ENCODE measurements at regions not wholly inside any gene's neighbourhood (a gene's known extent, or its start where the extent isn't known, plus 50 kb on each side); places are given as distances from the start of the nearest gene placed in this dataset.

- Histone ChIP-seq H2BK12ac (ENCODE audit: low read length) (no peak overlapping the region), H3K36me3 (replicated peaks in 1 of 2; ENCODE audit: control insufficient read depth in 2 of 2, insufficient read depth in 2 of 2, low read length in 2 of 2) (no peaks in the 10 kb centered on the region), H3K4me2 (ENCODE audit: insufficient read depth, low read length, poor library complexity, severe bottlenecking) (no peak overlapping the region), H2BK5ac (ENCODE audit: low read length) (no peak overlapping the region), H2AK5ac (ENCODE audit: low read depth, low read length) (no peak overlapping the region), H3K23ac (ENCODE audit: low read depth, low read length, poor library complexity) (no peak overlapping the region), H4K8ac (ENCODE audit: low read depth, low read length) (no peak overlapping the region), H2AFZ (ENCODE audit: low read length) (no peak overlapping the region), H2BK120ac (ENCODE audit: low read depth, low read length) (no peak overlapping the region), H3K14ac (ENCODE audit: low read length) (no peak overlapping the region), H3K9me3 (replicated peaks in 1 of 2; ENCODE audit: control insufficient read depth in 2 of 2, insufficient read depth in 1 of 2, low read depth in 1 of 2, low read length in 2 of 2) (no peaks in the 10 kb centered on the region), H3K4me1 (ENCODE audit: control insufficient read depth in 2 of 2, insufficient read depth in 1 of 2, low read depth in 1 of 2, low read length in 2 of 2) (peaks cover 0 to 9% of the 10 kb centered on the region in 2 donors), H3K9ac (ENCODE audit: low read depth, low read length, poor library complexity) (no peak overlapping the region), H2BK15ac (ENCODE audit: low read length) (no peak overlapping the region), H3K18ac (ENCODE audit: low read length) (no peak overlapping the region), H3K27ac (replicated peaks; ENCODE audit: low read length) (no peak overlapping the region), H3K79me1 (ENCODE audit: low read depth, low read length) (no peaks in the 10 kb centered on the region), H3K4ac (ENCODE audit: low read length) (no peak overlapping the region), H3K27me3 (ENCODE audit: control insufficient read depth in 3 of 3, insufficient read depth in 3 of 3, low read depth in 1 of 3, low read length in 3 of 3) (peaks cover 0 to 17% (median 0%) of the 10 kb centered on the region in 3 experiments), H4K91ac (ENCODE audit: low read depth, low read length, poor library complexity) (no peak overlapping the region), H3K4me3 (ENCODE audit: low read length in 2 of 2) (no peak overlapping the region)
- no peak for DNase-seq (ENCODE audit: low spot score)
- WGBS, 2 donors (ENCODE audit: extremely low coverage in 2 of 2, insufficient read length in 2 of 2, insufficient replicate concordance in 1 of 2) = no CpG with 5 or more reads among the region's 9 CpGs
These were observed 194.9 kb upstream of the SMLR1 start for GRCh38 chr6:130632277-130632676.

DNA sequence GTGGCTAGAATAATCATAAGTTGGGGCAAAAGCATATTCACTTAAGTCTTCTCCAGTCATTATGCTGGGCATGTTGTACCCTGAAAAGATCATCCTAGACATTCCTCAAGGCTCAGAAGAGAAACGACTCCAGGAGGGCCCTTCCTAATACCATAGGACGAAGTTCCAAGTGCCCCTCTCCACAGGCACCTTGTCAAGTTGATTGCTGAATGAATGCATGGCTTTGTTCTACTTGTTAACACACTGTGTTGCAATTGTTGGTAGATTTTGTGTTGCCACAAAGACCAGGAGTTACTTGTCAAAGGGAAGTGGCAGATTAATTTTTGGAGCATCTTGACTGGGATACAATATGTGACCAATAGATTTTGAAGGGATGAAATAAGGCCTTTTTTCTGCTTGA, 194.3 kb upstream of the SMLR1 start:
- no peak overlapping the region for H2AK5ac ChIP-seq (ENCODE audit: low read depth, low read length)
- no peak overlapping the region for H3K9ac ChIP-seq (ENCODE audit: low read depth, low read length, poor library complexity)
- no peak overlapping the region for H4K8ac ChIP-seq (ENCODE audit: low read depth, low read length)
- WGBS, 2 donors (ENCODE audit: extremely low coverage in 2 of 2, insufficient read length in 2 of 2, insufficient replicate concordance in 1 of 2) = no CpG with 5 or more reads among the region's 2 CpGs
- H2BK120ac ChIP-seq (ENCODE audit: low read depth, low read length) = no peak overlapping the region
- H2BK15ac ChIP-seq (ENCODE audit: low read length) = no peak overlapping the region
- H3K36me3 ChIP-seq (replicated peaks in 1 of 2; ENCODE audit: control insufficient read depth in 2 of 2, insufficient read depth in 2 of 2, low read length in 2 of 2) = no peaks in the 10 kb centered on the region
- H3K4me1 ChIP-seq (ENCODE audit: control insufficient read depth in 2 of 2, insufficient read depth in 1 of 2, low read depth in 1 of 2, low read length in 2 of 2) = peaks cover 0 to 9% of the 10 kb centered on the region in 2 donors
- H2AFZ ChIP-seq (ENCODE audit: low read length) = no peak overlapping the region
- peaks cover 0 to 17% (median 0%) of the 10 kb centered on the region in 3 experiments for H3K27me3 ChIP-seq (ENCODE audit: control insufficient read depth in 3 of 3, insufficient read depth in 3 of 3, low read depth in 1 of 3, low read length in 3 of 3)
- no peak overlapping the region for H4K91ac ChIP-seq (ENCODE audit: low read depth, low read length, poor library complexity)
- no peak overlapping the region for H3K23ac ChIP-seq (ENCODE audit: low read depth, low read length, poor library complexity)
- no peak overlapping the region for H3K4me3 ChIP-seq (ENCODE audit: low read length in 2 of 2)
- no peak overlapping the region for H3K14ac ChIP-seq (ENCODE audit: low read length)
- no peak overlapping the region for H2BK5ac ChIP-seq (ENCODE audit: low read length)
- no peak overlapping the region for H3K18ac ChIP-seq (ENCODE audit: low read length)
- no peaks in the 10 kb centered on the region for H3K79me1 ChIP-seq (ENCODE audit: low read depth, low read length)
- no peaks in the 10 kb centered on the region for H3K9me3 ChIP-seq (replicated peaks in 1 of 2; ENCODE audit: control insufficient read depth in 2 of 2, insufficient read depth in 1 of 2, low read depth in 1 of 2, low read length in 2 of 2)
- DNase-seq (ENCODE audit: low spot score) = peak; percentile 54
- no peak overlapping the region for H3K4ac ChIP-seq (ENCODE audit: low read length)
- no peak overlapping the region for H3K27ac ChIP-seq (replicated peaks; ENCODE audit: low read length)
- H2BK12ac ChIP-seq (ENCODE audit: low read length) = no peak overlapping the region
- no peak overlapping the region for H3K4me2 ChIP-seq (ENCODE audit: insufficient read depth, low read length, poor library complexity, severe bottlenecking)

DNA sequence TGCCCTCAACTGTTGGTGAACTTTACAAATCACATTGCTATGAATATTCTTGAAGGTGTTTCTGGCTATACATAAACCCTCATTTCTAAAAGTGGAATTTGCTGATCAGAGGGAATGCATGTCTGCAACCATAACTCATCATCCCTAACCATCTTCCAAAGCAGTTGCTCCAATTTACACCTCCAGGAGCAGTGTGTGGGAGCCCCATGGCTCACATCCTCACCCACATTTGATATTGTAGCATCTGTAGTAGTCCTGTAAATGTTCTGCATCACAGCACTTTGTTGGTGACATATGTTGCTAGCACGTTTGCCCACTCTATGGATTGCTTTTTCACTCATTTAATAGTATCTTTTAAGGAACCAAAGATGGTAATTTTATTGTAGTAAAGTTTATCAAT, 183.8 kb upstream of the SMLR1 start:
- H3K18ac ChIP-seq (ENCODE audit: low read length) = no peak overlapping the region
- no peaks in the 10 kb centered on the region for H3K36me3 ChIP-seq (replicated peaks in 1 of 2; ENCODE audit: control insufficient read depth in 2 of 2, insufficient read depth in 2 of 2, low read length in 2 of 2)
- no CpG with 5 or more reads among the region's 1 CpG for whole genome bisulfite sequencing, 2 donors (ENCODE audit: extremely low coverage in 2 of 2, insufficient read length in 2 of 2, insufficient replicate concordance in 1 of 2)
- no peak overlapping the region for H3K14ac ChIP-seq (ENCODE audit: low read length)
- H4K91ac ChIP-seq (ENCODE audit: low read depth, low read length, poor library complexity) = no peak overlapping the region
- H3K4me2 ChIP-seq (ENCODE audit: insufficient read depth, low read length, poor library complexity, severe bottlenecking) = no peak overlapping the region
- no peak overlapping the region for H4K8ac ChIP-seq (ENCODE audit: low read depth, low read length)
- H3K27me3 ChIP-seq (ENCODE audit: control insufficient read depth in 3 of 3, insufficient read depth in 3 of 3, low read depth in 1 of 3, low read length in 3 of 3) = no peaks in the 10 kb centered on the region
- no peak overlapping the region for H3K23ac ChIP-seq (ENCODE audit: low read depth, low read length, poor library complexity)
- no peaks in the 10 kb centered on the region for H3K4me1 ChIP-seq (ENCODE audit: control insufficient read depth in 2 of 2, insufficient read depth in 1 of 2, low read depth in 1 of 2, low read length in 2 of 2)
- H3K9me3 ChIP-seq (replicated peaks in 1 of 2; ENCODE audit: control insufficient read depth in 2 of 2, insufficient read depth in 1 of 2, low read depth in 1 of 2, low read length in 2 of 2) = peaks cover 0 to 6% of the 10 kb centered on the region in 2 donors
- no peaks in the 10 kb centered on the region for H3K79me1 ChIP-seq (ENCODE audit: low read depth, low read length)
- no peak overlapping the region for H3K27ac ChIP-seq (replicated peaks; ENCODE audit: low read length)
- H3K4ac ChIP-seq (ENCODE audit: low read length) = no peak overlapping the region
- H2BK15ac ChIP-seq (ENCODE audit: low read length) = no peak overlapping the region
- H2BK12ac ChIP-seq (ENCODE audit: low read length) = no peak overlapping the region
- no peak overlapping the region for H2BK120ac ChIP-seq (ENCODE audit: low read depth, low read length)
- H2AK5ac ChIP-seq (ENCODE audit: low read depth, low read length) = no peak overlapping the region
- no peak overlapping the region for H3K4me3 ChIP-seq (ENCODE audit: low read length in 2 of 2)
- no peak for DNase-seq (ENCODE audit: low spot score)
- no peak overlapping the region for H3K9ac ChIP-seq (ENCODE audit: low read depth, low read length, poor library complexity)
- no peak overlapping the region for H2BK5ac ChIP-seq (ENCODE audit: low read length)
- no peak overlapping the region for H2AFZ ChIP-seq (ENCODE audit: low read length)

DNA sequence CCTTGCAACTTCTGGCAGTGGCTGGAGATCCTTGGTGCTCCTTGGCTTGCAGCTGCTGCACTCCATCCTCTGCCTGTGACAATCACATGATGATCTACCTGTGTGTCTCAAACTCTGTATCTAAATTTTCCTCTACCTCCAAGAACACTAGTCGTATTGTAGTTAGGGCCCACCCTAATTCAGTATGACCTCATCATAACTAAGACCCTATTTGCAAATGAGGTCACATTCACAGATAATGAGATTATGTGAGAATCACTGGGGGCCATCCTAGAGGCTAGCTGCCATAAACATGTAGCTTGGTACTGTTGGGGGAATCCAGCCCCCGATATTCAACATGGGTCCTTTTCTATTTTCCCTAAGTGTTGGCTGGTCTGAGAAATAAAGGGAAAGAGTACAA, 183.0 kb upstream of the SMLR1 start:
- H3K4ac ChIP-seq (ENCODE audit: low read length) = no peak overlapping the region
- no peaks in the 10 kb centered on the region for H3K79me1 ChIP-seq (ENCODE audit: low read depth, low read length)
- no peaks in the 10 kb centered on the region for H3K4me1 ChIP-seq (ENCODE audit: control insufficient read depth in 2 of 2, insufficient read depth in 1 of 2, low read depth in 1 of 2, low read length in 2 of 2)
- no peaks in the 10 kb centered on the region for H3K27me3 ChIP-seq (ENCODE audit: control insufficient read depth in 3 of 3, insufficient read depth in 3 of 3, low read depth in 1 of 3, low read length in 3 of 3)
- DNase-seq (ENCODE audit: low spot score) = no peak
- WGBS, 2 donors (ENCODE audit: extremely low coverage in 2 of 2, insufficient read length in 2 of 2, insufficient replicate concordance in 1 of 2) = no CpG with 5 or more reads among the region's 2 CpGs
- H3K4me3 ChIP-seq (ENCODE audit: low read length in 2 of 2) = no peak overlapping the region
- H3K9me3 ChIP-seq (replicated peaks in 1 of 2; ENCODE audit: control insufficient read depth in 2 of 2, insufficient read depth in 1 of 2, low read depth in 1 of 2, low read length in 2 of 2) = peaks cover 0 to 6% of the 10 kb centered on the region in 2 donors
- no peak overlapping the region for H2BK12ac ChIP-seq (ENCODE audit: low read length)
- H3K36me3 ChIP-seq (replicated peaks in 1 of 2; ENCODE audit: control insufficient read depth in 2 of 2, insufficient read depth in 2 of 2, low read length in 2 of 2) = no peaks in the 10 kb centered on the region
- H2BK120ac ChIP-seq (ENCODE audit: low read depth, low read length) = no peak overlapping the region
- H2BK15ac ChIP-seq (ENCODE audit: low read length) = no peak overlapping the region
- no peak overlapping the region for H4K91ac ChIP-seq (ENCODE audit: low read depth, low read length, poor library complexity)
- no peak overlapping the region for H2AFZ ChIP-seq (ENCODE audit: low read length)
- no peak overlapping the region for H4K8ac ChIP-seq (ENCODE audit: low read depth, low read length)
- no peak overlapping the region for H2AK5ac ChIP-seq (ENCODE audit: low read depth, low read length)
- H3K4me2 ChIP-seq (ENCODE audit: insufficient read depth, low read length, poor library complexity, severe bottlenecking) = no peak overlapping the region
- no peak overlapping the region for H3K18ac ChIP-seq (ENCODE audit: low read length)
- no peak overlapping the region for H2BK5ac ChIP-seq (ENCODE audit: low read length)
- H3K14ac ChIP-seq (ENCODE audit: low read length) = no peak overlapping the region
- H3K27ac ChIP-seq (replicated peaks; ENCODE audit: low read length) = no peak overlapping the region
- H3K9ac ChIP-seq (ENCODE audit: low read depth, low read length, poor library complexity) = no peak overlapping the region
- no peak overlapping the region for H3K23ac ChIP-seq (ENCODE audit: low read depth, low read length, poor library complexity)
